ENCODE measurements at regions not wholly inside any gene's neighbourhood (a gene's known extent, or its start where the extent isn't known, plus 50 kb on each side); places are given as distances from the start of the nearest gene placed in this dataset.

DNA sequence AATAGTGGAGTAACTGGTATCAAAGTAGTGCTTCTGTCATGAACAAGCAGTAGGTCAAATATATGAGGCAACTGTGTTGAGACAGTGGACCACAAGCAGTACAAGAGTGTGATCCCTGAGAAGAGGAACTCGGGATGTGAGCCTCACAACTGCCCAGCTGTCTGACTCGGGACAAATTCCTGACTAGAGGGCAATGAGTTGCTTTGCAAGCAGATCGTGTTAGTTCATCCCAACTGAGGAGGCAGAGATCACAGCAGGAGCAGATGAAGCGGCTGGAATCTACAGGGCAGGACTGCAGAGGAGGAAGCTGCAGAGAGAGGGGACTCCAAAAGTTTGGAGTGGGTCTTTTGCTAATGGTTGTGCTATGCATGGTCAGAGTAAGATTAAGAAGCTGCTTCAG is 741.1 kb downstream of the DIAPH3 start:
- intact Hi-C loops (cut with micrococcal nuclease; ENCODE audit: unreplicated experiment) = no loop called here
- H3K36me3 ChIP-seq (ENCODE audit: low read depth) = no peaks in the 10 kb centered on the region
- no peaks in the 10 kb centered on the region for H3K9me2 ChIP-seq (ENCODE audit: insufficient read depth)
- BruUV-seq (replicated peaks) = no TSS peak
- H3K27me3 ChIP-seq (ENCODE audit: insufficient read depth, low read depth) = no peaks in the 10 kb centered on the region
- no peak overlapping the region for H3K27ac ChIP-seq
- H4K20me1 ChIP-seq (ENCODE audit: insufficient read depth) = no peaks in the 10 kb centered on the region
- no peak overlapping the region for H3K4me3 ChIP-seq
- H3K79me2 ChIP-seq (ENCODE audit: low read depth) = no peaks in the 10 kb centered on the region
- CTCF ChIA-PET = no interaction called here
- POLR2A ChIA-PET (ENCODE audit: unreplicated experiment) = no interaction called here
- no peak overlapping the region for H2AFZ ChIP-seq
- DNase-seq = no peak
- TF ChIP-seq, protein P1, sequence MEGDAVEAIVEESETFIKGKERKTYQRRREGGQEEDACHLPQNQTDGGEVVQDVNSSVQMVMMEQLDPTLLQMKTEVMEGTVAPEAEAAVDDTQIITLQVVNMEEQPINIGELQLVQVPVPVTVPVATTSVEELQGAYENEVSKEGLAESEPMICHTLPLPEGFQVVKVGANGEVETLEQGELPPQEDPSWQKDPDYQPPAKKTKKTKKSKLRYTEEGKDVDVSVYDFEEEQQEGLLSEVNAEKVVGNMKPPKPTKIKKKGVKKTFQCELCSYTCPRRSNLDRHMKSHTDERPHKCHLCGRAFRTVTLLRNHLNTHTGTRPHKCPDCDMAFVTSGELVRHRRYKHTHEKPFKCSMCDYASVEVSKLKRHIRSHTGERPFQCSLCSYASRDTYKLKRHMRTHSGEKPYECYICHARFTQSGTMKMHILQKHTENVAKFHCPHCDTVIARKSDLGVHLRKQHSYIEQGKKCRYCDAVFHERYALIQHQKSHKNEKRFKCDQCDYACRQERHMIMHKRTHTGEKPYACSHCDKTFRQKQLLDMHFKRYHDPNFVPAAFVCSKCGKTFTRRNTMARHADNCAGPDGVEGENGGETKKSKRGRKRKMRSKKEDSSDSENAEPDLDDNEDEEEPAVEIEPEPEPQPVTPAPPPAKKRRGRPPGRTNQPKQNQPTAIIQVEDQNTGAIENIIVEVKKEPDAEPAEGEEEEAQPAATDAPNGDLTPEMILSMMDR (conservative IDR thresholded peaks at IDR 0.05) = no peak
- TF ChIP-seq EZH2 (IDR thresholded peaks at IDR 0.05; ENCODE audit: low read depth) = no peak
- no peaks in the 10 kb centered on the region for H3F3A ChIP-seq (ENCODE audit: insufficient read depth, low read depth)
- H3K4me2 ChIP-seq = no peak overlapping the region
- H3K9me3 ChIP-seq (ENCODE audit: insufficient read depth, low read depth) = no peaks in the 10 kb centered on the region
- H3K4me1 ChIP-seq (replicated peaks; ENCODE audit: insufficient read depth) = no peaks in the 10 kb centered on the region

DNA sequence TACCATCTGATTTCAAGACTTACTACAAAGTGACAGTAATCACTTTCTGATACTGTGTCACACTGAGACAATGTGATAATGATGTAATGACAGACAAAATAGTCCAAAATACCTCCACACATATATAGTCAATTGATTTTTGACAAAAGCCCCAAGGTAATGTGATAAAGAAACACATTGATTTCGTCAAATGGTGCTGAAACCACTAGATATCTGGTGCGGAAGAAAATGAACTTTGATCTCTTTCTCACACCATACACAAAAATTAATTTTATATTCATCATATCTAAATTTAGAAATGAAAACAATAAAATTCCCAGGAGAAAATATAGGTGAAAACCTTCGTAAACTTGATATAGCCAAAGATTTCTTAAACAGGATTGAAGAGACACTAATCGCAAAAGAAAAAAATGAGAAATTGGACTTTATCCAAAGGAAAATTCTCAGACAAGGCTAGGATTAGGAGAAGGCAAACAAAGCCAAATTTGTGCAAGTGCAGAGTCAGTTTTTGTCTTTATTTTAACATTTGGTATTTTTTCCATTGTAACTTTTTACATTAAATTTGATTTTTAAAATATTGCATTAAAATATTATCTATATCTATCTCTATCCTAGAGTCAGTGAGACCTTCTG is 739.9 kb downstream of the DIAPH3 start:
- H3K27me3 ChIP-seq (ENCODE audit: insufficient read depth, low read depth) = no peaks in the 10 kb centered on the region
- BruUV-seq (replicated peaks) = no TSS peak
- no peaks in the 10 kb centered on the region for H3K36me3 ChIP-seq (ENCODE audit: low read depth)
- no peak overlapping the region for H2AFZ ChIP-seq
- ChIA-PET POLR2A (ENCODE audit: unreplicated experiment) (no interaction called here), CTCF (no interaction called here)
- no peak overlapping the region for H3K27ac ChIP-seq
- no peaks in the 10 kb centered on the region for H3K4me1 ChIP-seq (replicated peaks; ENCODE audit: insufficient read depth)
- no peak for DNase-seq
- no peaks in the 10 kb centered on the region for H3K9me3 ChIP-seq (ENCODE audit: insufficient read depth, low read depth)
- no peaks in the 10 kb centered on the region for H3K79me2 ChIP-seq (ENCODE audit: low read depth)
- no peaks in the 10 kb centered on the region for H3K9me2 ChIP-seq (ENCODE audit: insufficient read depth)
- TF ChIP-seq, protein P1 (conservative IDR thresholded peaks at IDR 0.05) = no peak
- no peak for TF ChIP-seq EZH2 (IDR thresholded peaks at IDR 0.05; ENCODE audit: low read depth)
- H3K4me3 ChIP-seq = no peak overlapping the region
- H4K20me1 ChIP-seq (ENCODE audit: insufficient read depth) = no peaks in the 10 kb centered on the region
- no peak overlapping the region for H3K4me2 ChIP-seq
- no peaks in the 10 kb centered on the region for H3F3A ChIP-seq (ENCODE audit: insufficient read depth, low read depth)
- intact Hi-C loops (cut with micrococcal nuclease; ENCODE audit: unreplicated experiment) = no loop called here

DNA sequence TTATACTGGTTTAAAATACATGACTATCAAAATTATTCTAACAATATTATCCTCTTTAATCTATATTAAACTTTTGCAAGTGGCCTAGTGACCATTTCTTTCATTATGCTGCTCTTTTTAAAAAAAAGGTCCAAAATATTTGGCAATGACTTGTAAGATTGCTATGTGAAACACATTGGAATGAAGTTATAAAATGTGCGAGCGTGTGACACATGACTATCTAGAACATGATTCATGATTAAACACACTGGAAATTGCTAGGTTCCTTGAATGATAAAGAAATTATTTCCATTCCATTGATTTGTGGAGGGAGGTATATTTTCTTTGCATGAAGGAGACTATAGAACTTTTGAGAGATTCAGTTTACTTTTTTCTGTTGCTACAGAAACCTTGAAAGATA is 739.1 kb downstream of the DIAPH3 start:
- POLR2A ChIA-PET (ENCODE audit: unreplicated experiment) = no interaction called here
- Histone ChIP-seq H3K9me2 (ENCODE audit: insufficient read depth) (no peaks in the 10 kb centered on the region), H3K4me3 (no peak overlapping the region), H3K79me2 (ENCODE audit: low read depth) (no peaks in the 10 kb centered on the region), H3F3A (ENCODE audit: insufficient read depth, low read depth) (no peaks in the 10 kb centered on the region), H3K27ac (no peak overlapping the region), H3K36me3 (ENCODE audit: low read depth) (no peaks in the 10 kb centered on the region), H3K9me3 (ENCODE audit: insufficient read depth, low read depth) (no peaks in the 10 kb centered on the region), H2AFZ (no peak overlapping the region), H3K4me2 (no peak overlapping the region), H3K4me1 (replicated peaks; ENCODE audit: insufficient read depth) (no peaks in the 10 kb centered on the region), H3K27me3 (ENCODE audit: insufficient read depth, low read depth) (no peaks in the 10 kb centered on the region), H4K20me1 (ENCODE audit: insufficient read depth) (no peaks in the 10 kb centered on the region)
- DNase-seq = no peak
- intact Hi-C loops (cut with micrococcal nuclease; ENCODE audit: unreplicated experiment) = no loop called here
- no peak for TF ChIP-seq EZH2 (IDR thresholded peaks at IDR 0.05; ENCODE audit: low read depth)
- TF ChIP-seq, protein P1 (conservative IDR thresholded peaks at IDR 0.05) = no peak
- CTCF ChIA-PET = no interaction called here
- no TSS peak for BruUV-seq (replicated peaks)
